ENCODE measurements at regions not wholly inside any gene's neighbourhood (a gene's known extent, or its start where the extent isn't known, plus 50 kb on each side); places are given as distances from the start of the nearest gene placed in this dataset.

DNA sequence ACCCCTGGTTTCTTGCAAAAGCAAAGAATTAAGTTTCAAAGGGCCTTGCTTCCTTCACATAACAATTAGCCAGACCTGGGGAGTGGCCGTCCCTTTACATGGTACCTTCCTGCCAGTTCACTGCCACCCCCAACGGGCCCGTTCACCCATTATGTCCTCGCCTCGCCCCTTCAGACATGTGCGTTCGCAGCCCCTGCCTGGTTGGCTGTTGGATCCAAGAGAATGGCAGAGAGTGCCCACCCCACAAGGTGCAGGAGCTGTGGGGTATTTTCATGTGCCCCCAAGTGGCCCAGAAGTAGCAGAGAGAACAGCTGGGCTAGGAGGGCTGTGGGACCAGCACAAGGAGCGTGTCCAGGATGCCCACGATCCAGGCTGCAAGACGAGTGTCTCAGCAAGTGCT, 422.9 kb upstream of the SULF2 start:
- H3K4me3 Mint-ChIP-seq = no peak overlapping the region

GRCh38 chr20:48207505-48207904, 422.2 kb upstream of the SULF2 start:
- H3K4me1 Mint-ChIP-seq = no peaks in the 10 kb centered on the region
- no peak for ATAC-seq (replicated peaks)
- H3K36me3 Mint-ChIP-seq = no peaks in the 10 kb centered on the region
- H3K27ac Mint-ChIP-seq = no peak overlapping the region
- no peak for DNase-seq
- H3K9me3 Mint-ChIP-seq = no peaks in the 10 kb centered on the region
- no peak overlapping the region for H3K4me3 Mint-ChIP-seq
- peaks cover 8 to 14% of the 10 kb centered on the region in 2 donors for H3K27me3 Mint-ChIP-seq

More for the DNA sequence above, 422.9 kb upstream of the SULF2 start:
- Mint-ChIP-seq H3K27me3 (peaks cover 13 to 20% of the 10 kb centered on the region in 2 donors), H3K36me3 (no peaks in the 10 kb centered on the region), H3K4me1 (no peaks in the 10 kb centered on the region), H3K9me3 (no peaks in the 10 kb centered on the region), H3K27ac (no peak overlapping the region)
- ATAC-seq (replicated peaks) = no peak
- no peak for DNase-seq

- Mint-ChIP-seq H3K27ac (no peak overlapping the region), H3K36me3 (no peaks in the 10 kb centered on the region), H3K27me3 (peaks cover 4 to 9% of the 10 kb centered on the region in 2 donors), H3K4me1 (no peaks in the 10 kb centered on the region), H3K4me3 (no peak overlapping the region), H3K9me3 (no peaks in the 10 kb centered on the region)
- DNase-seq = no peak
- no peak for ATAC-seq (replicated peaks)
Observed at GRCh38 chr20:48205786-48206185, 420.5 kb upstream of the SULF2 start.

- ATAC-seq (replicated peaks) (no peak), DNase-seq (no peak)
- Mint-ChIP-seq H3K4me1 (no peaks in the 10 kb centered on the region), H3K36me3 (no peaks in the 10 kb centered on the region), H3K27me3 (peaks cover 4 to 9% of the 10 kb centered on the region in 2 donors), H3K27ac (no peak overlapping the region), H3K4me3 (no peak overlapping the region), H3K9me3 (no peaks in the 10 kb centered on the region)
Observed at GRCh38 chr20:48205281-48205782, 420.1 kb upstream of the SULF2 start.

DNA sequence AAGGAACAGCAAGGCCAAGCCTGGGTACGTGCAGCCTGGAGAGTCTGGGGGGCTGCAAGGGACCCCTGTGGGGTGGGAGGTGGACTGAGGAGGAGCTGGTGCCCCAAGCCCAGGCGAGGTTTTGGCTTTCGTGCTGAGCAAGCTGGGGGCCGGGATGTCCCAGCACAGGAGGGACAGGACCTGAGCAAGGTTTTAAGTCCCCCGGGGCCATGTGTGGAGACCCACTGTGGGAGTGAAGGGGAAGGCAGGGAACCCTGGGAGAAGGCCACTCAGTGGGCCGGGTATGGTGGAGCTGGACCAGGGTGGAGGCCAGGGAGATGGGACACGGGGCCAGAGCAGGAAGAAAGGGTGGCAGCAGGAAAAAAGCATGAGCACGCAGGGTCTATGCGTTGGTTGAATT, 419.2 kb upstream of the SULF2 start:
- no peak overlapping the region for H3K4me3 Mint-ChIP-seq
- H3K9me3 Mint-ChIP-seq = no peaks in the 10 kb centered on the region
- no peaks in the 10 kb centered on the region for H3K36me3 Mint-ChIP-seq
- DNase-seq (no peak), ATAC-seq (replicated peaks) (no peak)
- H3K4me1 Mint-ChIP-seq = no peaks in the 10 kb centered on the region
- no peak overlapping the region for H3K27ac Mint-ChIP-seq
- peaks cover 4 to 9% of the 10 kb centered on the region in 2 donors for H3K27me3 Mint-ChIP-seq

DNA sequence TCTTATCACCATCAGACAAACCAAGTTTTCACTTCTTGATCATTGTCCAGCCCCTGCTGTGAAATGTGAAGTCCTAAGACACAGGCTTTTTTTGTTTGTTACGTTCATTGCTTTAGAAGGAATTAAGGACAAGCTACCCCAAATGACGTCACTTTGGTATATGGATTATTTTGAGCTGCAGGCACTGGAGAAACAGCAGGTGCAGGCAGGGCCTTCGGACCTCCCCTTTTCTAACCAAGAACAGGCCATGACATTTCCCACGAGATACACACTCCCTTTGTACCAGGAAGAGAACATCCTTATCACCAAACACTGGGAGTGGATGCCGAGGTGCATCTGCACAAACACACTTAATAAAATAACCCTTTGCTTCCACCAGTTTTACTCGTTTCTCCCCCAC, 418.0 kb upstream of the SULF2 start:
- ATAC-seq (replicated peaks) (no peak), DNase-seq (no peak)
- Mint-ChIP-seq H3K36me3 (no peaks in the 10 kb centered on the region), H3K4me1 (no peaks in the 10 kb centered on the region), H3K4me3 (no peak overlapping the region), H3K9me3 (no peaks in the 10 kb centered on the region), H3K27me3 (peaks cover 4 to 9% of the 10 kb centered on the region in 2 donors), H3K27ac (no peak overlapping the region)

GRCh38 chr20:48202334-48203113, 417.2 kb upstream of the SULF2 start:
- no peak for ATAC-seq (replicated peaks)
- Mint-ChIP-seq H3K4me1 (no peaks in the 10 kb centered on the region), H3K36me3 (no peaks in the 10 kb centered on the region), H3K9me3 (no peaks in the 10 kb centered on the region), H3K27ac (no peak overlapping the region), H3K4me3 (no peak overlapping the region), H3K27me3 (peaks cover 4 to 9% of the 10 kb centered on the region in 2 donors)
- no peak for DNase-seq

GRCh38 chr20:48201885-48202284, 416.6 kb upstream of the SULF2 start:
- Mint-ChIP-seq H3K36me3 (no peaks in the 10 kb centered on the region), H3K27me3 (peaks cover 9% of the 10 kb centered on the region in 2 donors), H3K27ac (no peak overlapping the region), H3K4me1 (no peaks in the 10 kb centered on the region), H3K9me3 (no peaks in the 10 kb centered on the region), H3K4me3 (no peak overlapping the region)
- ATAC-seq (replicated peaks) (no peak), DNase-seq (no peak)

GRCh38 chr20:48201188-48201587, 415.9 kb upstream of the SULF2 start:
- H3K4me1 Mint-ChIP-seq = no peaks in the 10 kb centered on the region
- DNase-seq (no peak), ATAC-seq (replicated peaks) (no peak)
- no peaks in the 10 kb centered on the region for H3K9me3 Mint-ChIP-seq
- peaks cover 9% of the 10 kb centered on the region in 2 donors for H3K27me3 Mint-ChIP-seq
- no peak overlapping the region for H3K4me3 Mint-ChIP-seq
- H3K27ac Mint-ChIP-seq = no peak overlapping the region
- H3K36me3 Mint-ChIP-seq = no peaks in the 10 kb centered on the region

GRCh38 chr20:48198929-48199451, 413.7 kb upstream of the SULF2 start:
- no peak for DNase-seq
- no peaks in the 10 kb centered on the region for H3K4me1 Mint-ChIP-seq
- no peaks in the 10 kb centered on the region for H3K36me3 Mint-ChIP-seq
- no peak for ATAC-seq (replicated peaks)
- H3K9me3 Mint-ChIP-seq = no peaks in the 10 kb centered on the region
- H3K27ac Mint-ChIP-seq = no peak overlapping the region
- H3K4me3 Mint-ChIP-seq = no peak overlapping the region
- peaks cover 17 to 18% of the 10 kb centered on the region in 2 donors for H3K27me3 Mint-ChIP-seq

GRCh38 chr20:48197066-48197465, 411.8 kb upstream of the SULF2 start:
- Mint-ChIP-seq H3K4me3 (no peak overlapping the region), H3K27ac (no peak overlapping the region), H3K27me3 (peaks cover 23 to 25% of the 10 kb centered on the region in 2 donors), H3K4me1 (no peaks in the 10 kb centered on the region), H3K9me3 (no peaks in the 10 kb centered on the region), H3K36me3 (no peaks in the 10 kb centered on the region)
- no peak for ATAC-seq (replicated peaks)
- no peak for DNase-seq

GRCh38 chr20:48196486-48196885, 411.2 kb upstream of the SULF2 start:
- ATAC-seq (replicated peaks) (no peak), DNase-seq (no peak)
- no peaks in the 10 kb centered on the region for H3K36me3 Mint-ChIP-seq
- no peak overlapping the region for H3K27ac Mint-ChIP-seq
- H3K4me3 Mint-ChIP-seq = no peak overlapping the region
- peaks cover 21 to 23% of the 10 kb centered on the region in 2 donors for H3K27me3 Mint-ChIP-seq
- no peaks in the 10 kb centered on the region for H3K4me1 Mint-ChIP-seq
- no peaks in the 10 kb centered on the region for H3K9me3 Mint-ChIP-seq

DNA sequence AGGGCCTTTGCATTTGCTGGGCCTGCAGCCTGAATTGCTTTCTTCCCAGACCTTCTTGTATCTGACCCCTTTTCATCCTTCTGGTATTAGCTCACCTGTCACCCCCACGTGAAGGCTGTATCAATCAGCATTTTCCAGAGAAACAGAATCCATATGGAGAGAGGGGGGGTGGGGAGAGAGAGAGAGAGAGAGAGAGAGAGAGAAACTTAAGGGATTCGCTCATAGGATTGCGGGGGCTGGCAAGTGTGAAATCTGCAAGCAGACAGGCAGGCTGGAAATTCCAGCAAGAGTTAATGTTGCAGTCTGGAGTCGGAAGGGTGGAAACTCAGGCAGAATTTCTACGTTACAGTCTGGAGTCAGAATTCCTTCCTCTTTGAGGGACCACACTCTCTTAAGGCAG, 410.7 kb upstream of the SULF2 start:
- DNase-seq = no peak
- Mint-ChIP-seq H3K4me3 (no peak overlapping the region), H3K9me3 (no peaks in the 10 kb centered on the region), H3K36me3 (no peaks in the 10 kb centered on the region), H3K27ac (no peak overlapping the region), H3K27me3 (peaks cover 17 to 20% of the 10 kb centered on the region in 2 donors), H3K4me1 (no peaks in the 10 kb centered on the region)
- ATAC-seq (replicated peaks) = no peak

GRCh38 chr20:48195121-48195870, 410.0 kb upstream of the SULF2 start:
- H3K36me3 Mint-ChIP-seq = no peaks in the 10 kb centered on the region
- H3K4me1 Mint-ChIP-seq = no peaks in the 10 kb centered on the region
- DNase-seq (no peak), ATAC-seq (replicated peaks) (no peak)
- no peaks in the 10 kb centered on the region for H3K9me3 Mint-ChIP-seq
- H3K27me3 Mint-ChIP-seq = peaks cover 16 to 19% of the 10 kb centered on the region in 2 donors
- no peak overlapping the region for H3K4me3 Mint-ChIP-seq
- no peak overlapping the region for H3K27ac Mint-ChIP-seq

- H3K4me3 Mint-ChIP-seq = no peak overlapping the region
- no peaks in the 10 kb centered on the region for H3K4me1 Mint-ChIP-seq
- peaks cover 16 to 19% of the 10 kb centered on the region in 2 donors for H3K27me3 Mint-ChIP-seq
- DNase-seq = no peak
- H3K9me3 Mint-ChIP-seq = no peaks in the 10 kb centered on the region
- H3K36me3 Mint-ChIP-seq = no peaks in the 10 kb centered on the region
- no peak overlapping the region for H3K27ac Mint-ChIP-seq
- ATAC-seq (replicated peaks) = no peak
Observed at GRCh38 chr20:48194583-48194982, 409.3 kb upstream of the SULF2 start.

Data from stimulated activated naive B cell treated with anti-CD40 and anti-IgM and Interleukin-4, amounts not matched to agents 10 μg/mL and 1 μg/mL and 100 μg/mL, for 72 hours (primary cell).